ENCODE measurements at regions not wholly inside any gene's neighbourhood (a gene's known extent, or its start where the extent isn't known, plus 50 kb on each side); places are given as distances from the start of the nearest gene placed in this dataset.

GRCh38 chr5:135157421-135158313 is 123.6 kb upstream of the PITX1 start (continued):
- TF ChIP-seq JUND (CRISPR knock-in tag; IDR thresholded peaks at IDR 0.05) (no peak), XBP1 (CRISPR knock-in tag; IDR thresholded peaks at IDR 0.05) (no peak), DBP (CRISPR knock-in tag; IDR thresholded peaks at IDR 0.05; ENCODE audit: not compliant biosample characterization) (no peak), ZBTB38 (CRISPR knock-in tag; IDR thresholded peaks at IDR 0.05) (no peak), ARID5B (CRISPR knock-in tag; IDR thresholded peaks at IDR 0.05) (peak; percentile 32), SCMH1 (CRISPR knock-in tag; IDR thresholded peaks at IDR 0.05; ENCODE audit: borderline replicate concordance) (no peak), TSC22D2 (CRISPR knock-in tag; IDR thresholded peaks at IDR 0.05; ENCODE audit: borderline replicate concordance) (no peak), ZNF841 (CRISPR knock-in tag; IDR thresholded peaks at IDR 0.05; ENCODE audit: borderline replicate concordance) (no peak), TAF15 (IDR thresholded peaks at IDR 0.05; ENCODE audit: low read depth, low read length, poor library complexity, severe bottlenecking) (no peak), STAT6 (CRISPR knock-in tag; IDR thresholded peaks at IDR 0.05; ENCODE audit: borderline replicate concordance) (no peak), ZNF235 (CRISPR knock-in tag; IDR thresholded peaks at IDR 0.05; ENCODE audit: borderline replicate concordance) (no peak), SMYD3 (CRISPR knock-in tag; IDR thresholded peaks at IDR 0.05) (no peak), ZNF879 (CRISPR knock-in tag; IDR thresholded peaks at IDR 0.05) (no peak), ZNF446 (CRISPR knock-in tag; IDR thresholded peaks at IDR 0.05) (no peak), ZNF264 (CRISPR knock-in tag; IDR thresholded peaks at IDR 0.05) (no peak), NFKB2 (CRISPR knock-in tag; IDR thresholded peaks at IDR 0.05; ENCODE audit: borderline replicate concordance) (no peak), ZNF530 (CRISPR knock-in tag; IDR thresholded peaks at IDR 0.05; ENCODE audit: low read depth) (no peak), RARA (CRISPR knock-in tag; IDR thresholded peaks at IDR 0.05) (peak; percentile 56), FOXA1 (IDR thresholded peaks at IDR 0.05) (no peak), FOXA1 (CRISPR knock-in tag; IDR thresholded peaks at IDR 0.05) (peak; percentile 51; the same call in 1 of the 2 replicates), TOE1 (CRISPR knock-in tag; IDR thresholded peaks at IDR 0.05) (no peak), CHD4 (IDR thresholded peaks at IDR 0.05; ENCODE audit: borderline replicate concordance, low read length) (peak; percentile 99)

Data from HepG2 (cell line).